CD14-positive monocyte (primary cell): ENCODE measurements at regions not wholly inside any gene's neighbourhood (a gene's known extent, or its start where the extent isn't known, plus 50 kb on each side); places are given as distances from the start of the nearest gene placed in this dataset.

Source experiments
- DNase-seq, 3 donors: peaks; one replicate each; pipeline ENCODE4 v3.0.0-alpha.2; 2011 to 2022
- H2AFZ ChIP-seq: 2 replicates; pipeline ENCODE4 v1.6.0; 2012; ENCODE audit warnings: mild to moderate bottlenecking, low read depth, low read length, inconsistent platforms; ENCODE audit not compliant: insufficient read depth, poor library complexity, severe bottlenecking
- H3K27ac ChIP-seq, 2 donors: 1 replicate in 1 of 2; 2 replicates in 1 of 2; pipeline ENCODE4 v1.5.1; 2012 to 2013; ENCODE audit warnings: low read length in 2 of 2, control low read depth in 1 of 2, inconsistent platforms in 1 of 2, low read depth in 1 of 2, mild to moderate bottlenecking in 1 of 2
- H3K27me3 ChIP-seq, 2 donors: one replicate each; pipeline versions ENCODE4 v1.6.0 to v1.6.1; 2011 to 2013; ENCODE audit warnings: low read length in 2 of 2; ENCODE audit not compliant: control insufficient read depth in 2 of 2, insufficient read depth in 2 of 2
- H3K36me3 ChIP-seq, 2 donors: replicated peaks in 1 of 2; 1 replicate in 1 of 2; 2 replicates in 1 of 2; pipeline versions ENCODE4 v1.5.1 to v1.6.1; 2012 to 2013; ENCODE audit warnings: low read length in 2 of 2, control low read depth in 1 of 2, inconsistent platforms in 1 of 2, mild to moderate bottlenecking in 1 of 2; ENCODE audit not compliant: insufficient read depth in 2 of 2, control insufficient read depth in 1 of 2
- H3K4me1 ChIP-seq, 2 donors: 1 replicate in 1 of 2; 2 replicates in 1 of 2; pipeline versions ENCODE4 v1.5.1 to v1.6.1; 2012 to 2013; ENCODE audit warnings: low read length in 2 of 2, control low read depth in 1 of 2, inconsistent platforms in 1 of 2, mild to moderate bottlenecking in 1 of 2, moderate library complexity in 1 of 2; ENCODE audit not compliant: insufficient read depth in 2 of 2, control insufficient read depth in 1 of 2
- H3K4me2 ChIP-seq: replicated peaks from 2 replicates; pipeline ENCODE3; 2012; ENCODE audit warnings: low read length, moderate library complexity, mild to moderate bottlenecking; ENCODE audit not compliant: poor library complexity, severe bottlenecking; ENCODE audit errors: extremely low read depth
- H3K4me3 ChIP-seq, 3 experiments: fragments of 200-600 bp in 1 of 3; sonication (generic) in 1 of 3; replicated peaks in 1 of 3; 1 replicate in 2 of 3; 2 replicates in 1 of 3; pipeline ENCODE4 v1.5.1; 2011 to 2013; ENCODE audit warnings: low read length in 3 of 3, mild to moderate bottlenecking in 3 of 3, control low read depth in 2 of 3, low read depth in 2 of 3, inconsistent platforms in 1 of 3, moderate library complexity in 1 of 3
- H3K79me2 ChIP-seq: 2 replicates; pipeline ENCODE4 v1.6.0; 2012; ENCODE audit warnings: mild to moderate bottlenecking, control low read depth, inconsistent platforms, low read length, moderate library complexity; ENCODE audit not compliant: insufficient read depth
- H3K9ac ChIP-seq: 2 replicates; pipeline ENCODE4 v1.6.0; 2017; ENCODE audit warnings: low read length, mild to moderate bottlenecking; ENCODE audit not compliant: insufficient read depth, poor library complexity, severe bottlenecking
- H3K9me3 ChIP-seq, 2 donors: replicated peaks in 1 of 2; 1 replicate in 1 of 2; 2 replicates in 1 of 2; pipeline versions ENCODE4 v1.5.1 to v1.6.1; 2012 to 2013; ENCODE audit warnings: low read length in 2 of 2, control low read depth in 1 of 2; ENCODE audit not compliant: control insufficient read depth in 1 of 2, insufficient read depth in 1 of 2
- H4K20me1 ChIP-seq: 2 replicates; pipeline ENCODE4 v1.6.0; 2012; ENCODE audit warnings: mild to moderate bottlenecking, low read length, control low read depth, moderate library complexity; ENCODE audit not compliant: insufficient read depth
- H3K27ac Mint-ChIP-seq, 7 donors: one replicate each; pipeline ENCODE4 v1.8.0; 2020; ENCODE audit warnings: mild to moderate bottlenecking in 7 of 7, mixed read lengths in 7 of 7, moderate library complexity in 6 of 7, inconsistent platforms in 2 of 7
- H3K27me3 Mint-ChIP-seq, 3 donors: one replicate each; pipeline ENCODE4 v1.8.0; 2021 to 2022; ENCODE audit warnings: low read depth in 3 of 3, mild to moderate bottlenecking in 3 of 3, mixed read lengths in 3 of 3, moderate library complexity in 3 of 3, inconsistent platforms in 1 of 3
- H3K36me3 Mint-ChIP-seq, 2 donors: one replicate each; pipeline ENCODE4 v1.8.0; 2020; ENCODE audit warnings: mixed read lengths in 2 of 2, inconsistent platforms in 1 of 2, mild to moderate bottlenecking in 1 of 2
- H3K4me1 Mint-ChIP-seq: one replicate; pipeline ENCODE4 v1.8.0; 2020; ENCODE audit warnings: mild to moderate bottlenecking, mixed read lengths
- H3K4me3 Mint-ChIP-seq, 2 donors: one replicate each; pipeline ENCODE4 v1.8.0; 2020; ENCODE audit warnings: mild to moderate bottlenecking in 2 of 2, mixed read lengths in 2 of 2, moderate library complexity in 1 of 2
- H3K9me3 Mint-ChIP-seq, 7 donors: one replicate each; pipeline ENCODE4 v1.8.0; 2020 to 2022; ENCODE audit warnings: mixed read lengths in 7 of 7, mild to moderate bottlenecking in 6 of 7, moderate library complexity in 6 of 7, inconsistent platforms in 2 of 7
- WGBS: methylation state at CpG from one replicate; pipeline ENCODE4 v1.1.5; 2013; ENCODE audit warnings: missing lambda C conversion rate; ENCODE audit not compliant: insufficient coverage; 5-methylcytosine and 5-hydroxymethylcytosine counted together
- intact Hi-C, 2 donors: fragments of 100-400 bp; cut with micrococcal nuclease; formaldehyde crosslinking; loops; one replicate each; pipeline versions ENCODE4 v1.15.0 to v1.15.1; 2023
- TF ChIP-seq, protein P1 (sequence below): fragments of 200-600 bp; IDR thresholded peaks from one replicate; pipeline ENCODE4 v1.8.0; 2022; ENCODE audit warnings: antibody characterized with exemption, mild to moderate bottlenecking

DNA sequence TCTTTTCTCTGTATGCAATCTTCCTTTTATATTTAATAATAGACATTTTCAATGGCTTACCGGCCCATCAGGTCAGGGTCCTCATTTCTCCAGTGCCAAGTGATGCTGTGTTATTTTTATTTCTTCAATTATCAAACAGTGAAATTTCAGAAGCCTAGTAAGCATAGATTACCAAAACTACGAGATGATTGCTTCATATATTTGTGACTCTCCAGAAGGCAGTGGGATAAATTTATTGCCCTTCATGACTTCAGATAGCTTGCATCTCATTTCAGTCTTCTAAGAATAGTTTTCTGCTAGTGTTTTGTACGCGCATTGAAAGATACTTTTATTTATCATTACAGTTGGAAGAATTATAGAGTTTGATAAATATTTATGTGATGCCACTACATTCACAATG lies 139.6 kb downstream of the FAT3 start:
- no peaks in the 10 kb centered on the region for H3K4me1 Mint-ChIP-seq
- no peak overlapping the region for H3K27ac Mint-ChIP-seq
- intact Hi-C loops, result no loop called here
- Histone ChIP-seq H3K4me3 (no peak overlapping the region), H4K20me1 (no peaks in the 10 kb centered on the region), H3K79me2 (no peaks in the 10 kb centered on the region), H3K4me2 (no peak overlapping the region), H3K36me3 (no peaks in the 10 kb centered on the region), H3K9me3 (peaks cover 0 to 6% of the 10 kb centered on the region in 2 donors), H3K27ac (no peak overlapping the region), H2AFZ (no peak overlapping the region), H3K27me3 (no peaks in the 10 kb centered on the region), H3K4me1 (no peaks in the 10 kb centered on the region), H3K9ac (no peak overlapping the region)
- no peak for DNase-seq
- TF ChIP-seq, protein P1, sequence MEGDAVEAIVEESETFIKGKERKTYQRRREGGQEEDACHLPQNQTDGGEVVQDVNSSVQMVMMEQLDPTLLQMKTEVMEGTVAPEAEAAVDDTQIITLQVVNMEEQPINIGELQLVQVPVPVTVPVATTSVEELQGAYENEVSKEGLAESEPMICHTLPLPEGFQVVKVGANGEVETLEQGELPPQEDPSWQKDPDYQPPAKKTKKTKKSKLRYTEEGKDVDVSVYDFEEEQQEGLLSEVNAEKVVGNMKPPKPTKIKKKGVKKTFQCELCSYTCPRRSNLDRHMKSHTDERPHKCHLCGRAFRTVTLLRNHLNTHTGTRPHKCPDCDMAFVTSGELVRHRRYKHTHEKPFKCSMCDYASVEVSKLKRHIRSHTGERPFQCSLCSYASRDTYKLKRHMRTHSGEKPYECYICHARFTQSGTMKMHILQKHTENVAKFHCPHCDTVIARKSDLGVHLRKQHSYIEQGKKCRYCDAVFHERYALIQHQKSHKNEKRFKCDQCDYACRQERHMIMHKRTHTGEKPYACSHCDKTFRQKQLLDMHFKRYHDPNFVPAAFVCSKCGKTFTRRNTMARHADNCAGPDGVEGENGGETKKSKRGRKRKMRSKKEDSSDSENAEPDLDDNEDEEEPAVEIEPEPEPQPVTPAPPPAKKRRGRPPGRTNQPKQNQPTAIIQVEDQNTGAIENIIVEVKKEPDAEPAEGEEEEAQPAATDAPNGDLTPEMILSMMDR, result no peak
- WGBS, result no CpG with 5 or more reads among the region's 4 CpGs
- H3K9me3 Mint-ChIP-seq, result peaks cover 0 to 3% (median 2%) of the 10 kb centered on the region in 7 donors
- no peak overlapping the region for H3K4me3 Mint-ChIP-seq
- H3K27me3 Mint-ChIP-seq, result no peaks in the 10 kb centered on the region
- no peaks in the 10 kb centered on the region for H3K36me3 Mint-ChIP-seq

DNA sequence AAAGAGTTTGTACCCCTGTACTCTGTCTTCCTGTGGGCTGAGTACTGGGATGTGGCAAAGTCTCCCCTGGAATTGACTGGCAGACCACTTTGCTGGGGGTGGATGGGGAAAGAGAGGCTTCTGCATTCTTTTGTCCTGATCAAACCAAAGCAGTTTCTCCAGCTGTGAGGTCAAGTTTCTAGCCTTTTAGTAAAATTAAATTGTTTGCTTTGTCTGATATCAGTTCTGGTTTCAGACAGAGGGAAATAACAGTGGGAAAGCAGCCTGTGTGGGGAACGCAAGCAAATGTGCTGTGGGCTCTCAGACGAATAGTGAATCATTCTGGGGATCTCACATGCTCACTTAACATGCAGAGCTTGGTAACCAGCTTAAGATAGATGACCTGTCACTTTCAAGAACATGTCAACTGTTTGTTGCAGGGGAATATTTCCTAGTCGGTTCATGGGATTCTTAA lies 151.6 kb downstream of the FAT3 start:
- Histone ChIP-seq H3K36me3 (no peaks in the 10 kb centered on the region), H3K27me3 (no peaks in the 10 kb centered on the region), H3K27ac (no peak overlapping the region), H2AFZ (no peak overlapping the region), H3K4me1 (no peaks in the 10 kb centered on the region), H3K79me2 (no peaks in the 10 kb centered on the region), H3K4me3 (no peak overlapping the region), H3K4me2 (no peak overlapping the region), H3K9me3 (peaks cover 0 to 2% of the 10 kb centered on the region in 2 donors), H4K20me1 (no peaks in the 10 kb centered on the region), H3K9ac (no peak overlapping the region)
- DNase-seq, result no peak
- H3K27me3 Mint-ChIP-seq, result peaks cover 0 to 2% (median 0%) of the 10 kb centered on the region in 3 donors
- intact Hi-C loops, result no loop called here
- 92% methylated on average over 2 of the region's 3 CpGs for WGBS
- no peak overlapping the region for H3K4me3 Mint-ChIP-seq
- no peak overlapping the region for H3K27ac Mint-ChIP-seq
- peaks cover 0 to 5% (median 0%) of the 10 kb centered on the region in 7 donors for H3K9me3 Mint-ChIP-seq
- no peaks in the 10 kb centered on the region for H3K36me3 Mint-ChIP-seq
- no peaks in the 10 kb centered on the region for H3K4me1 Mint-ChIP-seq
- TF ChIP-seq, protein P1, result no peak
